Mesendoderm (in vitro differentiated cells): ENCODE measurements at regions not wholly inside any gene's neighbourhood (a gene's known extent, or its start where the extent isn't known, plus 50 kb on each side); places are given as distances from the start of the nearest gene placed in this dataset.
"Not testable (repeated sequence)": the region's sequence is repeated elsewhere in the genome, so short reads cannot be mapped to it uniquely, and the experiment has no call there.

Source experiments
- DNase-seq: peaks from one replicate; pipeline ENCODE4 v3.0.0; 2013
- H2AK5ac ChIP-seq: 2 replicates; pipeline ENCODE4 v1.6.1; 2013; ENCODE audit warnings: low read length, inconsistent platforms
- H2BK120ac ChIP-seq: 2 replicates; pipeline ENCODE4 v1.6.1; 2013; ENCODE audit warnings: low read depth, mild to moderate bottlenecking, low read length, moderate library complexity, mixed read lengths
- H2BK15ac ChIP-seq: replicated peaks from 2 replicates; pipeline ENCODE4 v1.6.1; 2013; ENCODE audit warnings: low read depth, mild to moderate bottlenecking, moderate library complexity
- H2BK5ac ChIP-seq: 2 replicates; pipeline ENCODE4 v1.6.1; 2013; ENCODE audit warnings: low read length, inconsistent platforms
- H3K18ac ChIP-seq: 2 replicates; pipeline ENCODE4 v1.6.1; 2013; ENCODE audit warnings: mild to moderate bottlenecking, low read length, mixed read lengths
- H3K23ac ChIP-seq: one replicate; pipeline ENCODE4 v1.6.1; 2013; ENCODE audit warnings: low read length
- H3K27ac ChIP-seq: 2 replicates; pipeline ENCODE4 v1.5.1; 2013; ENCODE audit warnings: low read depth, mild to moderate bottlenecking, inconsistent platforms, low read length, moderate library complexity
- H3K27me3 ChIP-seq: 2 replicates; pipeline ENCODE4 v1.6.1; 2013; ENCODE audit warnings: low read length, control low read depth, mild to moderate bottlenecking, inconsistent platforms; ENCODE audit not compliant: insufficient read depth, poor library complexity
- H3K36me3 ChIP-seq: 2 replicates; pipeline ENCODE4 v1.6.1; 2013; ENCODE audit warnings: low read length, inconsistent platforms; ENCODE audit not compliant: control insufficient read depth, insufficient read depth
- H3K4ac ChIP-seq: one replicate; pipeline ENCODE4 v1.6.1; 2013; ENCODE audit warnings: low read depth, mild to moderate bottlenecking, low read length, moderate library complexity
- H3K4me1 ChIP-seq: 2 replicates; pipeline ENCODE4 v1.6.1; 2013; ENCODE audit warnings: low read depth, low read length, inconsistent platforms; ENCODE audit not compliant: control insufficient read depth
- H3K4me2 ChIP-seq: 2 replicates; pipeline ENCODE4 v1.6.1; 2013; ENCODE audit warnings: low read length
- H3K4me3 ChIP-seq: 2 replicates; pipeline ENCODE4 v1.5.1; 2013; ENCODE audit warnings: mild to moderate bottlenecking, low read length
- H3K56ac ChIP-seq: one replicate; pipeline ENCODE4 v1.6.1; 2013; ENCODE audit warnings: low read length
- H3K79me1 ChIP-seq: 2 replicates; pipeline ENCODE4 v1.6.1; 2013; ENCODE audit warnings: low read length, inconsistent platforms
- H3K79me2 ChIP-seq: 2 replicates; pipeline ENCODE4 v1.6.1; 2013; ENCODE audit warnings: mild to moderate bottlenecking, low read length; ENCODE audit not compliant: control insufficient read depth, insufficient read depth
- H3K9ac ChIP-seq: 2 replicates; pipeline ENCODE4 v1.6.1; 2013; ENCODE audit warnings: low read length, inconsistent platforms
- H4K5ac ChIP-seq: one replicate; pipeline ENCODE4 v1.6.1; 2013; ENCODE audit warnings: low read length
- H4K8ac ChIP-seq: one replicate; pipeline ENCODE4 v1.6.1; 2013; ENCODE audit warnings: low read depth, mild to moderate bottlenecking, control low read depth, low read length, moderate library complexity
- WGBS: extraction: QIAGEN DNeasy Blood & Tissue Kit; methylation state at CpG from one replicate; pipeline ENCODE4 v1.1.7; 2013; ENCODE audit warnings: low lambda C conversion rate, missing lambda C conversion rate; ENCODE audit not compliant: insufficient coverage; ENCODE audit errors: extremely low coverage; 5-methylcytosine and 5-hydroxymethylcytosine counted together

DNA sequence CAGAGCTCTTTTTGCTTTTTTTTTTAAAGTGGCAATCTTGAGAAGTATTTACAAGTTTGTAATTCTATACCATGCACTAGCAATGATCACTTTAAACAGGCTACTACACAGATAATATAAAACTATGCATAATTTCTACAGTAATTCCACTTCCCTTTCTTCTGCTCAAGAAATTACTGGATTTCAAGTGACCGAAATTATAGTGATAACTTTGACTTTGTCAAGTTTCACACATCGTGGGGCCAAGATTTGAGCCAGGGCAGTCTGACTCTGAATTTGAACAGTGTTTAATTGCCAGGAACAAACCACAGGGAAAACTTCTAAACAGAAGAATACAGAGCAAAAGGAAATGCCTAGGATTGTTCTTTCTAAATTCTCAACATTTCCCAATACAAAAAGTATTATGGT is 288.3 kb upstream of the MKLN1 start:
- no CpG with 5 or more reads among the region's 2 CpGs for WGBS
- H3K4ac ChIP-seq, result no peak overlapping the region
- DNase-seq, result no peak

GRCh38 chr7:131039836-131040235 is 287.8 kb upstream of the MKLN1 start:
- H4K8ac ChIP-seq, result no peak overlapping the region
- H2BK5ac ChIP-seq, result no peak overlapping the region
- no peak overlapping the region for H2BK15ac ChIP-seq
- no peaks in the 10 kb centered on the region for H3K4me1 ChIP-seq
- H3K23ac ChIP-seq, result no peak overlapping the region
- no peaks in the 10 kb centered on the region for H3K79me1 ChIP-seq
- H4K5ac ChIP-seq, result no peak overlapping the region
- no peak for DNase-seq
- no CpG with 5 or more reads among the region's 3 CpGs for WGBS
- H3K27ac ChIP-seq, result no peak overlapping the region
- H2AK5ac ChIP-seq, result no peak overlapping the region
- H3K36me3 ChIP-seq, result no peaks in the 10 kb centered on the region
- no peaks in the 10 kb centered on the region for H3K27me3 ChIP-seq
- no peak overlapping the region for H3K18ac ChIP-seq
- no peak overlapping the region for H3K4me3 ChIP-seq
- no peak overlapping the region for H3K4me2 ChIP-seq
- H2BK120ac ChIP-seq, result no peak overlapping the region
- no peaks in the 10 kb centered on the region for H3K79me2 ChIP-seq
- H3K56ac ChIP-seq, result no peak overlapping the region
- no peak overlapping the region for H3K4ac ChIP-seq
- no peak overlapping the region for H3K9ac ChIP-seq

More for the DNA sequence above, 288.3 kb upstream of the MKLN1 start:
- Histone ChIP-seq H3K18ac (no peak overlapping the region), H3K36me3 (no peaks in the 10 kb centered on the region), H3K4me3 (no peak overlapping the region), H3K27ac (no peak overlapping the region), H3K79me2 (no peaks in the 10 kb centered on the region), H3K4me1 (no peaks in the 10 kb centered on the region), H2AK5ac (no peak overlapping the region), H3K56ac (no peak overlapping the region), H2BK120ac (no peak overlapping the region), H2BK5ac (no peak overlapping the region), H3K4me2 (no peak overlapping the region), H3K23ac (no peak overlapping the region), H4K5ac (no peak overlapping the region), H4K8ac (no peak overlapping the region), H3K27me3 (no peaks in the 10 kb centered on the region), H2BK15ac (no peak overlapping the region), H3K79me1 (no peaks in the 10 kb centered on the region), H3K9ac (no peak overlapping the region)

- Histone ChIP-seq H3K4ac (no peak overlapping the region), H3K56ac (no peak overlapping the region), H3K4me2 (no peak overlapping the region), H4K8ac (no peak overlapping the region), H2BK15ac (no peak overlapping the region), H3K27me3 (no peaks in the 10 kb centered on the region), H3K79me1 (no peaks in the 10 kb centered on the region), H2BK120ac (no peak overlapping the region), H3K36me3 (no peaks in the 10 kb centered on the region), H3K18ac (no peak overlapping the region), H4K5ac (no peak overlapping the region), H3K9ac (no peak overlapping the region), H3K4me1 (no peaks in the 10 kb centered on the region), H2AK5ac (no peak overlapping the region), H3K27ac (no peak overlapping the region), H3K4me3 (no peak overlapping the region), H3K79me2 (no peaks in the 10 kb centered on the region), H2BK5ac (no peak overlapping the region), H3K23ac (no peak overlapping the region)
- peak; percentile 68 for DNase-seq
- no CpG with 5 or more reads among the region's 6 CpGs for WGBS
These were observed 287.2 kb upstream of the MKLN1 start for GRCh38 chr7:131040467-131040932.

- not testable (repeated sequence) for H2BK120ac ChIP-seq, H3K23ac ChIP-seq, H3K4me1 ChIP-seq, H2AK5ac ChIP-seq, H3K4me3 ChIP-seq, H3K18ac ChIP-seq, H3K56ac ChIP-seq, H3K4me2 ChIP-seq, H2BK15ac ChIP-seq, H3K36me3 ChIP-seq, H3K79me1 ChIP-seq, H3K9ac ChIP-seq, H4K5ac ChIP-seq, H4K8ac ChIP-seq, H3K79me2 ChIP-seq, DNase-seq, H2BK5ac ChIP-seq, H3K27me3 ChIP-seq, H3K4ac ChIP-seq, H3K27ac ChIP-seq
- no CpG with 5 or more reads among the region's 17 CpGs for WGBS
These were observed 286.5 kb upstream of the MKLN1 start for GRCh38 chr7:131041012-131041695.

GRCh38 chr7:131042269-131043160 is 285.2 kb upstream of the MKLN1 start:
- no peak overlapping the region for H2AK5ac ChIP-seq
- H3K56ac ChIP-seq, result no peak overlapping the region
- H3K23ac ChIP-seq, result no peak overlapping the region
- no peaks in the 10 kb centered on the region for H3K4me1 ChIP-seq
- H4K8ac ChIP-seq, result no peak overlapping the region
- no peak overlapping the region for H2BK15ac ChIP-seq
- no CpG with 5 or more reads among the region's 7 CpGs for WGBS
- no peak overlapping the region for H2BK5ac ChIP-seq
- no peaks in the 10 kb centered on the region for H3K36me3 ChIP-seq
- H3K27me3 ChIP-seq, result no peaks in the 10 kb centered on the region
- H3K4me3 ChIP-seq, result no peak overlapping the region
- no peak overlapping the region for H2BK120ac ChIP-seq
- H3K9ac ChIP-seq, result no peak overlapping the region
- no peak overlapping the region for H3K27ac ChIP-seq
- no peaks in the 10 kb centered on the region for H3K79me2 ChIP-seq
- no peak overlapping the region for H3K4me2 ChIP-seq
- peak; percentile 23 for DNase-seq
- no peak overlapping the region for H3K18ac ChIP-seq
- no peak overlapping the region for H4K5ac ChIP-seq
- no peaks in the 10 kb centered on the region for H3K79me1 ChIP-seq
- H3K4ac ChIP-seq, result no peak overlapping the region
